ENCODE measurements at regions not wholly inside any gene's neighbourhood (a gene's known extent, or its start where the extent isn't known, plus 50 kb on each side); places are given as distances from the start of the nearest gene placed in this dataset.

GRCh38 chr17:33848433-33848832, 406.7 kb upstream of the CCL2 start:
- Histone ChIP-seq H3K27ac (ENCODE audit: low read depth, low read length, poor library complexity, severe bottlenecking) (no peak overlapping the region), H3K4me3 (ENCODE audit: low read depth, low read length, poor library complexity, severe bottlenecking) (no peak overlapping the region), H2AFZ (ENCODE audit: low read length) (no peak overlapping the region), H3K79me2 (ENCODE audit: insufficient read depth, low read length) (no peaks in the 10 kb centered on the region), H4K20me1 (ENCODE audit: insufficient read depth, low read length) (no peaks in the 10 kb centered on the region), H3K4me1 (ENCODE audit: insufficient read depth, low read length, severe bottlenecking) (no peaks in the 10 kb centered on the region), H3F3A (ENCODE audit: insufficient read depth, low read length) (no peaks in the 10 kb centered on the region), H3K27me3 (ENCODE audit: insufficient read depth, low read length) (no peaks in the 10 kb centered on the region), H3K9ac (ENCODE audit: low read length) (no peak overlapping the region), H3K9me2 (ENCODE audit: low read depth, low read length) (no peaks in the 10 kb centered on the region), H3K9me3 (ENCODE audit: low read length) (no peaks in the 10 kb centered on the region), H3K4me2 (ENCODE audit: low read length) (no peak overlapping the region), H3K36me3 (ENCODE audit: insufficient read depth, low read length) (no peaks in the 10 kb centered on the region)
- TF ChIP-seq CTCF (IDR thresholded peaks at IDR 0.05; ENCODE audit: low read length) = no peak
- no peak for TF ChIP-seq EZH2 (IDR thresholded peaks at IDR 0.05; ENCODE audit: borderline replicate concordance, low read length)

GRCh38 chr17:33854596-33854995, 400.5 kb upstream of the CCL2 start:
- no peak overlapping the region for H2AFZ ChIP-seq (ENCODE audit: low read length)
- H3F3A ChIP-seq (ENCODE audit: insufficient read depth, low read length) = no peaks in the 10 kb centered on the region
- H3K27me3 ChIP-seq (ENCODE audit: insufficient read depth, low read length) = no peaks in the 10 kb centered on the region
- no peak overlapping the region for H3K27ac ChIP-seq (ENCODE audit: low read depth, low read length, poor library complexity, severe bottlenecking)
- H4K20me1 ChIP-seq (ENCODE audit: insufficient read depth, low read length) = no peaks in the 10 kb centered on the region
- H3K36me3 ChIP-seq (ENCODE audit: insufficient read depth, low read length) = no peaks in the 10 kb centered on the region
- no peaks in the 10 kb centered on the region for H3K79me2 ChIP-seq (ENCODE audit: insufficient read depth, low read length)
- no peaks in the 10 kb centered on the region for H3K9me2 ChIP-seq (ENCODE audit: low read depth, low read length)
- no peak overlapping the region for H3K9ac ChIP-seq (ENCODE audit: low read length)
- H3K4me2 ChIP-seq (ENCODE audit: low read length) = no peak overlapping the region
- H3K9me3 ChIP-seq (ENCODE audit: low read length) = no peaks in the 10 kb centered on the region
- H3K4me3 ChIP-seq (ENCODE audit: low read depth, low read length, poor library complexity, severe bottlenecking) = no peak overlapping the region
- TF ChIP-seq CTCF (IDR thresholded peaks at IDR 0.05; ENCODE audit: low read length) = no peak
- TF ChIP-seq EZH2 (IDR thresholded peaks at IDR 0.05; ENCODE audit: borderline replicate concordance, low read length) = no peak
- no peaks in the 10 kb centered on the region for H3K4me1 ChIP-seq (ENCODE audit: insufficient read depth, low read length, severe bottlenecking)

- H3K27me3 ChIP-seq (ENCODE audit: insufficient read depth, low read length) = no peaks in the 10 kb centered on the region
- no peaks in the 10 kb centered on the region for H3K36me3 ChIP-seq (ENCODE audit: insufficient read depth, low read length)
- H2AFZ ChIP-seq (ENCODE audit: low read length) = no peak overlapping the region
- no peak overlapping the region for H3K4me3 ChIP-seq (ENCODE audit: low read depth, low read length, poor library complexity, severe bottlenecking)
- H3K4me1 ChIP-seq (ENCODE audit: insufficient read depth, low read length, severe bottlenecking) = no peaks in the 10 kb centered on the region
- H3K27ac ChIP-seq (ENCODE audit: low read depth, low read length, poor library complexity, severe bottlenecking) = no peak overlapping the region
- H3K9ac ChIP-seq (ENCODE audit: low read length) = no peak overlapping the region
- H4K20me1 ChIP-seq (ENCODE audit: insufficient read depth, low read length) = no peaks in the 10 kb centered on the region
- TF ChIP-seq EZH2 (IDR thresholded peaks at IDR 0.05; ENCODE audit: borderline replicate concordance, low read length) (no peak), CTCF (IDR thresholded peaks at IDR 0.05; ENCODE audit: low read length) (no peak)
- H3K9me3 ChIP-seq (ENCODE audit: low read length) = no peaks in the 10 kb centered on the region
- no peaks in the 10 kb centered on the region for H3K79me2 ChIP-seq (ENCODE audit: insufficient read depth, low read length)
- no peaks in the 10 kb centered on the region for H3K9me2 ChIP-seq (ENCODE audit: low read depth, low read length)
- H3K4me2 ChIP-seq (ENCODE audit: low read length) = no peak overlapping the region
- H3F3A ChIP-seq (ENCODE audit: insufficient read depth, low read length) = no peaks in the 10 kb centered on the region
Observed at GRCh38 chr17:33858121-33858520, 397.0 kb upstream of the CCL2 start.
